ENCODE measurements at regions not wholly inside any gene's neighbourhood (a gene's known extent, or its start where the extent isn't known, plus 50 kb on each side); places are given as distances from the start of the nearest gene placed in this dataset.

DNA sequence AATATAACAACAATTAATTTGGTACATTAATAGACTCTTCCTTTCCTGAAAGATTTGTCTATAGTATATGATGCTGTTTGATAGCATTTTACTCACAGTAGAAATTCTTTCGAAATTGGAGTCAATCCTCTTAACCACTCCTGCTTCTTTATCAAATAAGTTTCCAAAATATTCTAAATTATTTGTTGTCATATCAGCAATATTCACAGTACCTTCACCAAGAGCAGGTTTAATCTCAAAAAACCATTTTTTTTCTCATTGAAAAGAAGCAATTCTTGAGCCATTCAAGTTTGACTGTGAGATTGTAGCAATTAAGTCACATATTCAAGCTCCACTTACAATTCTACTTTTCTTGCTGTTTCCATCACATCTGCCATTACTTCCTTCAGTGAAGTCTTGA, 83.5 kb upstream of the PRR16 start:
- no peak overlapping the region for H3K27ac ChIP-seq (ENCODE audit: extremely low read depth, low read depth, low read length)
- no peaks in the 10 kb centered on the region for H4K20me1 ChIP-seq (replicated peaks; ENCODE audit: control insufficient read depth, insufficient read depth, low read length)
- DNase-seq (ENCODE audit: extremely low read depth in 1 of 4, low spot score in 3 of 4) (no peak), FAIRE-seq (no peak), ATAC-seq (no peak)
- no peaks in the 10 kb centered on the region for H3K9me1 ChIP-seq (ENCODE audit: control insufficient read depth, insufficient read depth, low read length)
- ChIA-PET POLR2A (no interaction called here), CTCF (ENCODE audit: low intra/inter-chr PET ratio) (no interaction called here)
- no peak overlapping the region for H3K9ac ChIP-seq (ENCODE audit: insufficient read depth in 1 of 2, low read depth in 2 of 2, low read length in 2 of 2)
- BruUV-seq (replicated peaks): no TSS peak
- H3K4me3 ChIP-seq: no peak overlapping the region
- H3K79me2 ChIP-seq (ENCODE audit: control insufficient read depth, insufficient read depth, low read length): no peaks in the 10 kb centered on the region
- no peaks in the 10 kb centered on the region for H3K4me1 ChIP-seq (replicated peaks in 1 of 2; ENCODE audit: control insufficient read depth in 2 of 2, insufficient read depth in 2 of 2, low read length in 2 of 2)
- no peaks in the 10 kb centered on the region for H3K36me3 ChIP-seq (ENCODE audit: control insufficient read depth, insufficient read depth, low read length)
- no peak overlapping the region for H2AFZ ChIP-seq (ENCODE audit: low read depth, low read length)
- in situ Hi-C loops (cut with MboI): no loop called here
- TF ChIP-seq RBM34 (IDR thresholded peaks at IDR 0.05; ENCODE audit: borderline replicate concordance, insufficient read depth, low read length) (no peak), MAFF (IDR thresholded peaks at IDR 0.05; ENCODE audit: low read length) (0 out of 2 replicates have a peak, but pooled peaks have one; percentile 6), ZNF316 (IDR thresholded peaks at IDR 0.05) (peak; percentile 65), C11orf30 (IDR thresholded peaks at IDR 0.05; ENCODE audit: low read depth) (peak; percentile 35), MAFG (tag; conservative IDR thresholded peaks at IDR 0.05) (0 out of 2 replicates have a peak, but pooled peaks have one; percentile 23)
- no peaks in the 10 kb centered on the region for H3K27me3 ChIP-seq (ENCODE audit: control insufficient read depth in 2 of 2, insufficient read depth in 2 of 2, low read length in 2 of 2)
- no peaks in the 10 kb centered on the region; the same call in 1 of the 2 replicates for H3K9me3 ChIP-seq (replicated peaks; ENCODE audit: control insufficient read depth, insufficient read depth, low read depth, low read length)
- 0% methylated on average over 1 of the region's 1 CpG for WGBS (ENCODE audit: insufficient coverage, low coverage, missing lambda C conversion rate)
- intact Hi-C loops (cut with micrococcal nuclease): no loop called here
- no peak overlapping the region for H3K4me2 ChIP-seq (ENCODE audit: insufficient read depth, low read length)

DNA sequence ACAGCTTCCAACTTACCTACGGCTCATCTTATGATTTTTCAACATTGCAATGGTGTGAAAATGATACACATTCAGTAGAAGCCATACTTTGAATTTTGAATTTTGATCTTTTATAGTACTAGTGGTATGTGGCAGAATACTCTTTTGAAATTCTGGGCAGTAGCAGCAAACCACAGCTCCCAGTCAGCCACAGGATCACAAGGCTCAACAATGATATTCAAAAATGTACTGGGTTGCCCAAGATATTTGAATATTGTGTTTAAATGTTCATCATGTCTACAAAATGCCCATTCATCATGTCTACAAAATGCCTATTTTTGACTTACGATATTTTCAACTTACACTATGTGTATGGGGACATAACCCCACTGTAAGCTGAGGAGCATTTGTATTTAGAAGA, 81.3 kb upstream of the PRR16 start:
- Histone ChIP-seq H3K9ac (ENCODE audit: insufficient read depth in 1 of 2, low read depth in 2 of 2, low read length in 2 of 2) (no peak overlapping the region), H3K27ac (ENCODE audit: extremely low read depth, low read depth, low read length) (no peak overlapping the region), H3K4me3 (no peak overlapping the region), H3K4me1 (replicated peaks in 1 of 2; ENCODE audit: control insufficient read depth in 2 of 2, insufficient read depth in 2 of 2, low read length in 2 of 2) (no peaks in the 10 kb centered on the region), H4K20me1 (replicated peaks; ENCODE audit: control insufficient read depth, insufficient read depth, low read length) (no peaks in the 10 kb centered on the region), H3K79me2 (ENCODE audit: control insufficient read depth, insufficient read depth, low read length) (no peaks in the 10 kb centered on the region), H3K36me3 (ENCODE audit: control insufficient read depth, insufficient read depth, low read length) (no peaks in the 10 kb centered on the region), H2AFZ (ENCODE audit: low read depth, low read length) (no peak overlapping the region), H3K9me3 (replicated peaks; ENCODE audit: control insufficient read depth, insufficient read depth, low read depth, low read length) (no peaks in the 10 kb centered on the region), H3K9me1 (ENCODE audit: control insufficient read depth, insufficient read depth, low read length) (no peaks in the 10 kb centered on the region), H3K27me3 (ENCODE audit: control insufficient read depth in 2 of 2, insufficient read depth in 2 of 2, low read length in 2 of 2) (no peaks in the 10 kb centered on the region), H3K4me2 (ENCODE audit: insufficient read depth, low read length) (no peak overlapping the region)
- POLR2A ChIA-PET: no interaction called here
- 12% methylated on average over 2 of the region's 2 CpGs for WGBS (ENCODE audit: insufficient coverage, low coverage, missing lambda C conversion rate)
- FAIRE-seq (no peak), DNase-seq (ENCODE audit: extremely low read depth in 1 of 4, low spot score in 3 of 4) (no peak), ATAC-seq (no peak)
- intact Hi-C loops (cut with micrococcal nuclease) (no loop called here), in situ Hi-C loops (cut with MboI) (no loop called here)
- TF ChIP-seq, protein P1, sequence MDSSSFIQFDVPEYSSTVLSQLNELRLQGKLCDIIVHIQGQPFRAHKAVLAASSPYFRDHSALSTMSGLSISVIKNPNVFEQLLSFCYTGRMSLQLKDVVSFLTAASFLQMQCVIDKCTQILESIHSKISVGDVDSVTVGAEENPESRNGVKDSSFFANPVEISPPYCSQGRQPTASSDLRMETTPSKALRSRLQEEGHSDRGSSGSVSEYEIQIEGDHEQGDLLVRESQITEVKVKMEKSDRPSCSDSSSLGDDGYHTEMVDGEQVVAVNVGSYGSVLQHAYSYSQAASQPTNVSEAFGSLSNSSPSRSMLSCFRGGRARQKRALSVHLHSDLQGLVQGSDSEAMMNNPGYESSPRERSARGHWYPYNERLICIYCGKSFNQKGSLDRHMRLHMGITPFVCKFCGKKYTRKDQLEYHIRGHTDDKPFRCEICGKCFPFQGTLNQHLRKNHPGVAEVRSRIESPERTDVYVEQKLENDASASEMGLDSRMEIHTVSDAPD (CRISPR knock-in tag; IDR thresholded peaks at IDR 0.05): no peak
- TF ChIP-seq ZNF354B (CRISPR knock-in tag; IDR thresholded peaks at IDR 0.05) (no peak), RFX5 (IDR thresholded peaks at IDR 0.05; ENCODE audit: low read depth, low read length) (no peak), DMBX1 (CRISPR knock-in tag; IDR thresholded peaks at IDR 0.05; ENCODE audit: borderline replicate concordance) (no peak), ZBTB17 (CRISPR knock-in tag; IDR thresholded peaks at IDR 0.05) (no peak), MECOM (CRISPR knock-in tag; IDR thresholded peaks at IDR 0.05) (no peak), LARP7 (IDR thresholded peaks at IDR 0.05) (no peak), ZNF764 (CRISPR knock-in tag; IDR thresholded peaks at IDR 0.05; ENCODE audit: low read depth) (no peak), TSC22D4 (tag; IDR thresholded peaks at IDR 0.05) (no peak), NCOA2 (IDR thresholded peaks at IDR 0.05; ENCODE audit: partially characterized antibody in 2 of 2) (no peak)
- CTCF ChIA-PET (ENCODE audit: low intra/inter-chr PET ratio): no interaction called here
- BruUV-seq (replicated peaks): no TSS peak

Data from K562 (cell line).